Activated CD8-positive, alpha-beta memory T cell treated with anti-CD3 and anti-CD28 coated beads, Interleukin-2, amount 10 ng/mL, durations not matched to agents 7 days and 5 days (primary cell): ENCODE measurements at regions not wholly inside any gene's neighbourhood (a gene's known extent, or its start where the extent isn't known, plus 50 kb on each side); places are given as distances from the start of the nearest gene placed in this dataset.

Experiments
- ATAC-seq: fragments of 150-1000 bp; cut with Tn5 transposase; one replicate; pipeline ENCODE4 v1.10.0; 2021; ENCODE audit warnings: moderate library complexity
- CTCF ChIA-PET: fragments of 350-600 bp; sonication (Branson Sonifier 250); formaldehyde crosslinking; loops from one replicate; lab custom pipeline; 2021; ENCODE audit warnings: antibody characterized with exemption; lab: Charles Lee
- DNase-seq: peaks from one replicate; pipeline ENCODE4 v3.0.0-alpha.2; 2020
- H3K27ac Mint-ChIP-seq: one replicate; pipeline ENCODE4 v1.8.0; 2021; ENCODE audit warnings: mild to moderate bottlenecking, mixed read lengths
- H3K27me3 Mint-ChIP-seq: one replicate; pipeline ENCODE4 v1.8.0; 2021; ENCODE audit warnings: mixed read lengths
- H3K36me3 Mint-ChIP-seq: one replicate; pipeline ENCODE4 v1.8.0; 2021; ENCODE audit warnings: mild to moderate bottlenecking, mixed read lengths
- H3K4me1 Mint-ChIP-seq: one replicate; pipeline ENCODE4 v1.8.0; 2021; ENCODE audit warnings: mixed read lengths
- H3K4me3 Mint-ChIP-seq: one replicate; pipeline ENCODE4 v1.8.0; 2021; ENCODE audit warnings: mild to moderate bottlenecking, moderate library complexity, mixed read lengths
- H3K9me3 Mint-ChIP-seq: one replicate; pipeline ENCODE4 v1.8.0; 2022; ENCODE audit warnings: low read depth, mixed read lengths

DNA sequence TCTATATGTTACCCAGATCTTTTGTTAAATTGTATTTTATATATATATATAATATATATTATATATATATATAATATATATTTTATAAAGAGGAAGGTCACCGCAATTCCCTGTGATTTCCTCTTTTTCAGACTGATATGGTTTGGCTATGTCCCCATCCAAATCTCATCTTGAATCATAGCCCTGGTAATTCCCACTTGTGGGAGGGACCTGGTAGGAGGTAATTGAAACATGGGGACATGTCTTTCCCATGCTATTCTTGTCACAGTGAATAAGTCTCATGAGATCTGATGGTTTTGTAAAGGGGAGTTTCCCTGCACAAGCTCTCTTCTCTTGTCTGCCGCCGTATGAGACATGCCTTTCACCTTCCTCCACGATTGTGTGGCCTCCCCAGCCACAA lies 157.6 kb downstream of the RAB38 start:
- Mint-ChIP-seq H3K9me3 (no peaks in the 10 kb centered on the region), H3K4me1 (no peaks in the 10 kb centered on the region), H3K4me3 (no peak overlapping the region), H3K36me3 (no peaks in the 10 kb centered on the region), H3K27ac (no peak overlapping the region), H3K27me3 (peaks cover 12% of the 10 kb centered on the region)
- ATAC-seq, result no peak
- CTCF ChIA-PET, result interaction anchor here (1.1 to 4.5 kb wide), 8 partner anchors 36 to 540 kb away, joined by 3 to 42 read pairs (median 6); no protein-coding TSS in a partner anchor
- DNase-seq, result no peak

DNA sequence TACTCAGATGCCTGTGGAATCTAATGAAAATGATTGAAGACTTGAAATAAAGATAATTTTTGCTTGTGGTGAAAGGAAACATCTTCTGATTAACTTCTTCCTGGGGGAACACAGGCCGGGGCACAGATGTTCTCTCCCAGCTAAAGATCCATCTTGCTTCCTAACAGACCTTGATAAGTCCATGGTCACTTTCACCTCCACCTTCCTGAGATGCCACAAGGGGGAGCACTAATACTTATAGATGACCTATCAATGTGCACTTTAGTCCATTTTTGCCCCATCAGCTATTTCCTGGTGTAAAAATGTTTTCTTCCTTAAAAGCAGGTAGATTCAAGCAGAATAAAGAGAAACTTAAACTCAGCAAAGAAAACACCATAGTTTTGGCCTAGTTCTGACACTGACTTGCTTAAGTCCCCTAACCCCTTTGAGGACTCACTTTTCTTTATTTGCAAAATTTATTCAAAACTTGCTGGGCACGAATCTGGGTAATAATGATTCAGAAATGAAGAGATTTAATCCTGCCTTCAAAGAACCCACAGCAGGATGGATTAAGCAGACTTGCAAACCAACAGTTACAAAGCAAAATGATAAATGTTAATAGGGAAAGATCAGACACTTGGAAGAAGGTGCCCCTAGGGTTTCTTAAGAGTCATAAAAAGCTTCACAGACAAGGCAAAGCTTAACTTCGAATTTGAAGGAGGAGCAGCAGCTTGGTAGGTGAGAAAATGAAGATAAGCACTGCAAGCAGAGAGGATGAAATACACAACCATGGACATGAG lies 158.7 kb downstream of the RAB38 start:
- CTCF ChIA-PET, result interaction anchor here (0.6 to 4.5 kb wide), 27 partner anchors 9 to 1077 kb away, joined by 3 to 42 read pairs (median 3); no protein-coding TSS in a partner anchor
- Mint-ChIP-seq H3K36me3 (no peaks in the 10 kb centered on the region), H3K4me3 (no peak overlapping the region), H3K27ac (no peak overlapping the region), H3K9me3 (no peaks in the 10 kb centered on the region), H3K4me1 (no peaks in the 10 kb centered on the region), H3K27me3 (peaks cover 4% of the 10 kb centered on the region)
- DNase-seq, result peak; percentile 78
- peak; percentile 80 for ATAC-seq

DNA sequence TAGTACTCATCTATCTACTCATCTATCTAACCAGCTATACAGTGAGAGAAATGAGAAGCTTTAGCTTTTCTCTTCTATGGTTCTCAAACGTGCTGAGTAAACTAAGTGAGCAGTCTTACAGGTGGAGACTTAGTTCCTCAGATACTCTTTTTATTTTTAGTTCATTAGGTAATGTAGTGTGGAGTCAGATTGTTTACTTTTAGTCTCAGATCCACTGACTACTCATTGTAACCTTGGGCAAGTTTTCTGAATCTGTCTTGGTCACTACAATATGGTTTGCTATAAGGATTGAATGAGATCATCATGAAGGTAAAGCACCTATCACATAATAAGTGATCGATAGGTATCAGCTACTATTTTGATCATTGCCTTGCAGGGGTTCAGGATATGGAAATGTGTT lies 160.1 kb downstream of the RAB38 start:
- H3K4me1 Mint-ChIP-seq, result no peaks in the 10 kb centered on the region
- no peak overlapping the region for H3K27ac Mint-ChIP-seq
- DNase-seq (no peak), ATAC-seq (no peak)
- H3K9me3 Mint-ChIP-seq, result no peaks in the 10 kb centered on the region
- peaks cover 4% of the 10 kb centered on the region for H3K27me3 Mint-ChIP-seq
- no peak overlapping the region for H3K4me3 Mint-ChIP-seq
- no peaks in the 10 kb centered on the region for H3K36me3 Mint-ChIP-seq
- CTCF ChIA-PET, result interaction anchor here (1.1 to 4.5 kb wide), 7 partner anchors 406 to 557 kb away, joined by 3 to 42 read pairs (median 5); no protein-coding TSS in a partner anchor

DNA sequence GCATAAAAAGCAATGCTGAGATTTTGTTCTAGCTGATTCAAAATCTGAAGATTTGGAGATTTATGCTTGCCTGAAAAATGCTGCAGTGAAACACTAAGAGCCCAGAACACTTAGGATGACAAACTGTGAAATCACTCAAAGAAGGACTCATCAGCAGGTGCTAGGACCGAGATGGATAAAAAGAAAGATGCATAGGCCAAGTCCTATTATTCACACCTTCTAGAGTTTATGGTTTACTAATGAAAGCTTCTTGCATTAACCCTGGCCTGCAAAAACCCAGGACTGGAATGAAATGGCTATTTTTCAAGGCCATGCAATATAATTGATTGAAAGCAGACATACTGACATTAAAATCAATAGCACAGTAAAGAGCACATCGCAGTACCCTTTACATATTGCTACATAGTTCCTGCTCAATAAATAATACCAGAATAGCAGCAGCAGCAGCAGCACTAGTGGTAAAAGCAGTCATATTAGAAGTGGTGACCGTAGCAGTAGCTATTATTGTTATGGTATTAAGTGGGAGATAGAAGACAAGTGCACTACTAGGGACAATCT lies 161.7 kb downstream of the RAB38 start:
- CTCF ChIA-PET, result interaction anchor here (1.2 to 2.0 kb wide), 3 partner anchors 531 to 539 kb away, joined by 4 to 7 read pairs (median 5); no protein-coding TSS in a partner anchor
- ATAC-seq, result no peak
- Mint-ChIP-seq H3K4me3 (no peak overlapping the region), H3K27me3 (peaks cover 4% of the 10 kb centered on the region), H3K9me3 (no peaks in the 10 kb centered on the region), H3K27ac (no peak overlapping the region), H3K4me1 (no peaks in the 10 kb centered on the region), H3K36me3 (no peaks in the 10 kb centered on the region)
- DNase-seq, result no peak

DNA sequence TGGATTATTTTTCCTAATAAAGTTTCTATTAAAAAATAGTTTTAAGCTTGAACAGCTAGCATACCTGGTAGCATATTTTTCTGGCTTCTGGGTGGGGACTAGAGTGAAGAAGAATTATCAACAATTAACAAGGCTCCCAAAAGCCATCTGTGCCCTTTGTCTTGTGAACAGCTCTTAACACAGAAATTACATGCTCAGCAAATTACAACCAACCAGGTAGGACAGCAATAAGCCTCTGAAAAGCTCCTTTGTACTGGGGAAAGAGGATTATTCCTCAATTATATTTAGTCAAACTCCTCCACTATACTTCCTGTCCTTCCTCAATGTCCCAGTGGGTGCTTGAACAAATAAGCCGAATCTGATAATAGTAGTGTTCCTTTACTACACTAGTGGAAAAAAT lies 162.8 kb downstream of the RAB38 start:
- CTCF ChIA-PET, result interaction anchor here (1.4 to 2.0 kb wide), 4 partner anchors 530 to 540 kb away, joined by 3 to 7 read pairs (median 4); no protein-coding TSS in a partner anchor
- H3K4me1 Mint-ChIP-seq, result no peaks in the 10 kb centered on the region
- H3K27ac Mint-ChIP-seq, result no peak overlapping the region

DNA sequence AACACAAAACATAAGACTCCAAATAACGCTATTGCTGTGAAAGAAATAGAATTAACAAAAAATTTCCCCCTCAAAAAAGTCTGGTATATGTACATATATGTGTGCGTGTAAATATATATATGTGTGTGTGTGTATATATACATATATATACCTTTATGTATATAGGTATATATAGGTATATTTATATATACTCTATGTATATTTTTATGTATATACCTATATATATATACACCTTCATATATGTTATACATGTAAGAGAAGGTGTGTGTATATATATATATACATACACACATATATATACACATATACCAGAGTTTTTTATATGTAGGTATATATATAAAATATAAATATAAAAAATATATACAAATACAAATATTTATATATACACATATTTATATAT lies 199.2 kb downstream of the RAB38 start:
- H3K36me3 Mint-ChIP-seq, result no peaks in the 10 kb centered on the region
- H3K27me3 Mint-ChIP-seq, result peaks cover 9% of the 10 kb centered on the region
- no peak overlapping the region for H3K27ac Mint-ChIP-seq
- ATAC-seq (no peak), DNase-seq (no peak)
- no peak overlapping the region for H3K4me3 Mint-ChIP-seq
- CTCF ChIA-PET, result no interaction called here
- no peaks in the 10 kb centered on the region for H3K4me1 Mint-ChIP-seq
- H3K9me3 Mint-ChIP-seq, result no peaks in the 10 kb centered on the region

More for the DNA sequence above, 162.8 kb downstream of the RAB38 start:
- Mint-ChIP-seq H3K4me3 (no peak overlapping the region), H3K27me3 (peaks cover 4% of the 10 kb centered on the region), H3K36me3 (no peaks in the 10 kb centered on the region), H3K9me3 (no peaks in the 10 kb centered on the region)
- DNase-seq (no peak), ATAC-seq (no peak)

DNA sequence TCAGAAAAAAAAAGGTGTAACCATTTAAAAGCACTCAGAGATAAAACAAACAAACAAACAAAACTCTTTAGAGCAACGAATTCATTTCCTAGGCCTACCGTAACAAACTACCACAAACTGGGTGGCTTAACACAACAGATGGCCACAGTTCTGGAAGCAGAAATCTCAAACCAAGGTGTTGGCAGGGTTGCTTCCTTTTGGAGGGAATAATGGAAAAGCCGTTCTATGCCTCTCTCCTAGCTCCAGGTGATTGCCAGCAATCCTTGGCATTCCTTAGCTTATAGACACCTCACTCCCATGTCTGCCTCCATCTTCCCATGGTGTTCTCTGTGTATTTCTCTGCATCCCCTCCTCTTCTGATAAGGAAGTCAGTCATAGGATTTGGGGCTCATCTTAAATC lies 200.4 kb downstream of the RAB38 start:
- no peak for ATAC-seq
- Mint-ChIP-seq H3K4me1 (no peaks in the 10 kb centered on the region), H3K4me3 (no peak overlapping the region), H3K27me3 (peaks cover 10% of the 10 kb centered on the region), H3K9me3 (no peaks in the 10 kb centered on the region), H3K36me3 (no peaks in the 10 kb centered on the region), H3K27ac (no peak overlapping the region)
- no peak for DNase-seq
- CTCF ChIA-PET, result no interaction called here

DNA sequence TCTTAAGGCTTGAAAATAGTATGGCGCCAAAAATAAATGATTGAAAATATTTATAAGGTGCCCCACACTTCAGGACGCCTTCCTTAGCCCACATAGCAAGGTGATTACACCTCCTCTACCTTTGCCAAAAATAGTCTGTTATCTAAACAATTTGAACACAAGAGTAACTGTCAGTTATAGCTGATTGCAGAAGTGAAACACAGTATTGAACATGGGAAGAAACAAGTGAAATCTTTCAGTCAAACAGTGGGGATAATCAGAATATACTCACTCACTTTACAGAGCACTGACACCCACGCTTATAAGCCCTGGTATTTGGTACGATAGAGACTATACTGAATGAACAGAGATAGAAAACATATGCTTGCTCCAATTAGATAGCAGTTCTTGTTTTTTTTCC lies 203.1 kb downstream of the RAB38 start:
- no peak overlapping the region for H3K27ac Mint-ChIP-seq
- CTCF ChIA-PET, result interaction anchor here (0.6 to 1.4 kb wide), 2 partner anchors 551 to 587 kb away, joined by 3 read pairs; no protein-coding TSS in a partner anchor
- no peaks in the 10 kb centered on the region for H3K9me3 Mint-ChIP-seq
- no peak overlapping the region for H3K4me3 Mint-ChIP-seq
- no peak for ATAC-seq
- H3K27me3 Mint-ChIP-seq, result peaks cover 10% of the 10 kb centered on the region
- no peaks in the 10 kb centered on the region for H3K36me3 Mint-ChIP-seq
- DNase-seq, result no peak
- H3K4me1 Mint-ChIP-seq, result no peaks in the 10 kb centered on the region

DNA sequence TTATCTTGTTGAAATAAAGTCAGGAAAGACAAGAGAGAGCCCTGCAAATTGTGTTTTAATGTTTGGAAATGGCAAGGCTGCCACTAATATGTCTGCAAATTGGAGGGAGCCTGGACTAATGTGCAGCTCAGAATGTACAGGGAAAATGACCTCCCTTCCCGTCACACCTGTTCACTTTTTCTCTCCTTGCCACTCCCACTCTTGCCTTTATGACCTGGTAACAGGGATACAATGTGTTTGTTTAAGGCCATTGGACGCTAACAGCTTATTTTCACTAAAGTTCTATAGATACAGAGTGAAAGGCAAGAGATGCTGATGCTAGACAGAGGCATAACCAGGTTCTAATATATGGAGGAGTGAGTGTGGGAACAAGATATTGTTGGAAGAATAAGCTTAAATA lies 203.9 kb downstream of the RAB38 start:
- H3K27me3 Mint-ChIP-seq, result peaks cover 16% of the 10 kb centered on the region
- no peak overlapping the region for H3K4me3 Mint-ChIP-seq
- H3K9me3 Mint-ChIP-seq, result no peaks in the 10 kb centered on the region
- CTCF ChIA-PET, result interaction anchor here (0.6 kb wide), 1 partner anchor 588 kb away, joined by 3 read pairs; no protein-coding TSS in a partner anchor
- no peak for ATAC-seq
- no peaks in the 10 kb centered on the region for H3K4me1 Mint-ChIP-seq
- H3K27ac Mint-ChIP-seq, result no peak overlapping the region
- no peaks in the 10 kb centered on the region for H3K36me3 Mint-ChIP-seq
- DNase-seq, result no peak

DNA sequence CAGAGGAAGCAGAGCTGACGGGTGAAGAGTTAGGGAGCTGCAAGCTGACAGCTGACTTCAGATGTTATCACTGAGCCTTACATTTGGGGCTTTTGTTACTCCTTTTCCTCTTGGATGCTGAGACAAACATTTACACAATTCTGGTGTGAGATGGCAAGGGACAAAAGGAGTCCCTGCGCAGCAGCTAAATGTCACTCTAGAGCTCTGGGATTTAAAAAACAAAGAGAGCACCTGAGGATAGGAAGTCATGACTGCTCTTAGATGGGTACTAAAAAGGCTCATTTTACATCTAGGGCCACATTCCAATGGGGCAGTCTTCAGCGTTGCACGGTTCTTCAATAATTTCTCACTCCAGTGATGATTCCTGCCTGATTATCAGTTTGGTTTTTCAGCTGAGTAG lies 204.5 kb downstream of the RAB38 start:
- ATAC-seq (no peak), DNase-seq (no peak)
- Mint-ChIP-seq H3K4me1 (no peaks in the 10 kb centered on the region), H3K27me3 (peaks cover 16% of the 10 kb centered on the region), H3K4me3 (no peak overlapping the region), H3K27ac (no peak overlapping the region), H3K9me3 (no peaks in the 10 kb centered on the region), H3K36me3 (no peaks in the 10 kb centered on the region)
- CTCF ChIA-PET, result no interaction called here

DNA sequence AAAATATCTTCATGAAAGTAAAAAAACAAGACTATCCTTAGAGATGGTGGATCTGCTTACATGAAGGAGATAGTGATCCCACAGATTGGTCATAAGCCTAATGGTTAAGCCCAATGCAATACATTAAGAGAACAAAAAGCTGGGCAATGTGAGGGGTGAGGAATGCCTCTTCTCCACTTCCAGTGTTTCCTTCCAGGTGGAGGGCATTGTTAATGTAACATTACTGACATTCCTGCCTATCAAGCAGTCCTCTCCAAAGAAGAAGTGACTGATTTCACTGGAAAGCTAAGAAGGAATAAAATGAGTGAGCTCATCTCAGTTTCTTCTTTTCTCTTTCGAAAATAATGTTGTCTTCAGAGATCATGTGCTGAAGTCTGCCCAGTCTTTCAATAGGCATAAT lies 207.8 kb downstream of the RAB38 start:
- no peaks in the 10 kb centered on the region for H3K4me1 Mint-ChIP-seq
- H3K27me3 Mint-ChIP-seq, result peaks cover 11% of the 10 kb centered on the region
- ATAC-seq (no peak), DNase-seq (no peak)
- H3K9me3 Mint-ChIP-seq, result no peaks in the 10 kb centered on the region
- no peak overlapping the region for H3K4me3 Mint-ChIP-seq
- no peak overlapping the region for H3K27ac Mint-ChIP-seq
- CTCF ChIA-PET, result no interaction called here
- no peaks in the 10 kb centered on the region for H3K36me3 Mint-ChIP-seq

DNA sequence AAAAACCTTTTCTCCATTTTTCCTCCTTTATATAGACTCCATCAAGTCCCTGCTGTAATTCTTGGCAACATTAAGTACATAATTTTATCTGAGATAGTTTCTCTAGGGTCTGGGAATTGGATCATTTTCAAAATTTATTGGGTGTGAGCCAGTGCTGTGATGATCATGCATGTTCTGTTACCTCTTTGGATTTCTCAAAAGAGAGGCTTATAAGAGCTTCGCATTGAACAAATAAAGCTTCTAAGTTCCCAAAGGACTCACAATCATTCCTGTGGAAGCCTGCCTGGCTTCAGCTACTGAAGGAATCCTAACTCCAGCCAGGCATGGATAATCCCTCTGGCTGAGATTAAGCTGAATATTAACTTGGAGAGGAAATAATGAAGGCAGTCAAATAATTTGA lies 208.5 kb downstream of the RAB38 start:
- no peaks in the 10 kb centered on the region for H3K4me1 Mint-ChIP-seq
- CTCF ChIA-PET, result no interaction called here
- ATAC-seq, result no peak

DNA sequence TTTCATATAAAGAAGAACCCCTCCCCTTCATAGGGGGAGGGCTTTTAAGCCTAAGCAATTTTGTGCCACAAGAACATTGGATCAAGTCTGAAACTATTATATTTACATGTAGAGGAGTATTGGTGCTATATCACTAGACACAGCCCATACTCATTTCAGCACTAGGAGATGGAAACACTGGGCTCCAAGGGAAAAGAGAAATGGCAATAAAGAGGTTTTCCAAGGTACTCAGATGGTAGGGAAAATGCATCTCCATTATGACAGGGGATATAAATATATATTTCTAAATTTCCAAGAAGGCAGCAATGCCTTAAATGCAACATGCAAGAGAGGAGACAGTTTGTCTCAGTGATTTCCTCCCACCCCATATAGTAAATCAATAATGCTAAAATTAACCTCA lies 209.0 kb downstream of the RAB38 start:
- no peaks in the 10 kb centered on the region for H3K36me3 Mint-ChIP-seq
- H3K27ac Mint-ChIP-seq, result no peak overlapping the region
- DNase-seq (no peak), ATAC-seq (no peak)
- H3K27me3 Mint-ChIP-seq, result peaks cover 10% of the 10 kb centered on the region
- no peaks in the 10 kb centered on the region for H3K4me1 Mint-ChIP-seq
- no peaks in the 10 kb centered on the region for H3K9me3 Mint-ChIP-seq
- CTCF ChIA-PET, result no interaction called here
- no peak overlapping the region for H3K4me3 Mint-ChIP-seq

More for the DNA sequence above, 208.5 kb downstream of the RAB38 start:
- DNase-seq, result no peak
- Mint-ChIP-seq H3K27me3 (peaks cover 10% of the 10 kb centered on the region), H3K27ac (no peak overlapping the region), H3K36me3 (no peaks in the 10 kb centered on the region), H3K9me3 (no peaks in the 10 kb centered on the region), H3K4me3 (no peak overlapping the region)

DNA sequence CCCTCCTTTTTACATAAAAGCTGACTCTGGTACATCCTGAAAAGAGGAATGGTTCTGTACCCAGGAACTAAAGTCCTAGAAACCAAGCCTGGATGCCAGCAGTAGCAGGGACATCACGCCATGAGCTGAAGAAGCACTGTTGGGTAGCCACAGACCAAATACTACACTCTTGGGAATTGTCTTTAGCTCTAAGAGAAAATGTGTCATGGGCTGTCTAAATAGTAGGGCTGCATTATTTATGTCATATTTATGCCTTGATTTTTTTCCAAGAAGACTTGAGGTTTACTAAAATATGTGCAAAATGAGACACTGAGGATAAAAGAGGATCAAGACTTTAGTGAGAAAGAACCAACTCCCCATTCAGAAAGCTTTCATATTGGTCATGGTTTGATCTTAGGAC lies 213.6 kb downstream of the RAB38 start:
- DNase-seq, result no peak
- H3K27ac Mint-ChIP-seq, result no peak overlapping the region
- H3K4me1 Mint-ChIP-seq, result no peaks in the 10 kb centered on the region
- H3K4me3 Mint-ChIP-seq, result no peak overlapping the region
- no peaks in the 10 kb centered on the region for H3K36me3 Mint-ChIP-seq
- peaks cover 5% of the 10 kb centered on the region for H3K27me3 Mint-ChIP-seq
- no peaks in the 10 kb centered on the region for H3K9me3 Mint-ChIP-seq
- no peak for ATAC-seq
- CTCF ChIA-PET, result no interaction called here
